GM19099 (cell line): ENCODE measurements at regions not wholly inside any gene's neighbourhood (a gene's known extent, or its start where the extent isn't known, plus 50 kb on each side); places are given as distances from the start of the nearest gene placed in this dataset.

Source experiments
- POLR2A ChIP-seq: IDR thresholded peaks from 3 replicates; pipeline ENCODE4 v1.6.1; 2011; ENCODE audit warnings: low read depth; ENCODE audit not compliant: insufficient read length; ENCODE audit errors: extremely low read depth

- TF ChIP-seq POLR2A: no peak
Observed at GRCh38 chr6:15735567-15736265, 72.9 kb upstream of the DTNBP1 start.

- no peak for TF ChIP-seq POLR2A
Observed at GRCh38 chr6:15734118-15734897, 71.5 kb upstream of the DTNBP1 start.

GRCh38 chr6:15730922-15731321 is 68.1 kb upstream of the DTNBP1 start:
- TF ChIP-seq POLR2A: no peak

GRCh38 chr6:15730442-15730841 is 67.6 kb upstream of the DTNBP1 start:
- no peak for TF ChIP-seq POLR2A

- TF ChIP-seq POLR2A: no peak
Observed at GRCh38 chr6:15722731-15723130, 59.9 kb upstream of the DTNBP1 start.

- no peak for TF ChIP-seq POLR2A
Observed at GRCh38 chr6:15716889-15717288, 54.1 kb upstream of the DTNBP1 start.

GRCh38 chr6:15715851-15716250 is 53.0 kb upstream of the DTNBP1 start:
- TF ChIP-seq POLR2A: no peak

GRCh38 chr6:15715060-15715459 is 52.2 kb upstream of the DTNBP1 start:
- no peak for TF ChIP-seq POLR2A

GRCh38 chr6:15714658-15715057 is 51.8 kb upstream of the DTNBP1 start:
- no peak for TF ChIP-seq POLR2A

- TF ChIP-seq POLR2A: no peak
Observed at GRCh38 chr6:15713325-15713724, 50.5 kb upstream of the DTNBP1 start.

- no peak for TF ChIP-seq POLR2A
Observed at GRCh38 chr6:15712797-15713196, 50.0 kb upstream of the DTNBP1 start.
